ENCODE measurements at regions not wholly inside any gene's neighbourhood (a gene's known extent, or its start where the extent isn't known, plus 50 kb on each side); places are given as distances from the start of the nearest gene placed in this dataset.

- no peak for DNase-seq (ENCODE audit: low read depth)
Observed at GRCh38 chr2:134080386-134081089, 173.3 kb upstream of the MGAT5 start.

GRCh38 chr2:134081238-134081938 lies 172.5 kb upstream of the MGAT5 start:
- no peak for DNase-seq (ENCODE audit: low read depth)

DNA sequence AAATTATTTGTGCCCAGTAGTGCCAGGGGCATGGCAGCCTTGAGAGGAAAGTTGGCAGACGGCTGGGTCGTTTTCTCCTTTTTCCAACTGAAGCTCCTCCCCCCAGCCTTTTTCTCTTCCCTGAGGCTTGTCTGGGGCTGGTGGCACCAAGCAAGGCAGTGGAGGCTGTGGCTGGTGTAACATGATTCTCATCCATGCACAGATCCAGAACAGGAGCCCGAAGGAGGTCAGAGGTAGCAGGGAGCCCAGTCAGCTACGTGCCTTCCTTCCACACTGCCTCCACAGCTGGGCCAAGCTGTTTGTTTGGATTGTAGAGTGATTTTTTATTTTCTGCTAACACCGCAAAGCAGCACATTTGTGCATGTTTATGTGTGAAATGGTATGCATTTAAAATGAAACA lies 170.3 kb upstream of the MGAT5 start:
- DNase-seq (ENCODE audit: low read depth) = no peak

DNA sequence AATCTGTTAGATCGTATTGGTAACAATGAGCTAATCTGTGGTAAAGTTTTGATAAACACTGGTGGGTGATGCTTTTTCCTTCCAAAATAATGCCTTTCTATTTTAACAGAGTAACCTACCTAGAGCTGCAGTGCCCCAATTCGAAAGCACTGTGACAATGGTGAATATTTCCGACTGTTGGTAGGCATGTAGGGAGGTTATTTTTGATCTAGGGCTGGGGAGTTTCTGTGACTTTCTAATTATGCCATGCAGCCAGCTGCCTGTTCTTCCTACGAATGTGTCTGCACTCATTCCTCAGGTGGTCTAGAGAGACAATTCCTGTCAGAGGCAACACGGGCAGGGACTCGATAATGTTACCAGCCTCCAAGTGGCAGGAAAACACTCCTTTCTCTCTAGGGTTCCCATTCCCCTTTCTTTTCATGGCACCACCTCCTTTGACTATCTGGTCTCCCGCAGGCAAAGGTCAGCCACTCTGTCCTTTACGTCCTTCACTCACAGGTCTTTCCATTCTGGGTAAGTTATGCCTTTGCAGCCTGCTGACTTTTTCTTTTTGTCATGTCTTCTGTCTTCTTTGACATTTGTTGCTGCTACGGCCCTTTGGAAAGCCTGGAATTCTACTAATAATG lies 167.2 kb upstream of the MGAT5 start:
- no peak for DNase-seq (ENCODE audit: low read depth)

DNA sequence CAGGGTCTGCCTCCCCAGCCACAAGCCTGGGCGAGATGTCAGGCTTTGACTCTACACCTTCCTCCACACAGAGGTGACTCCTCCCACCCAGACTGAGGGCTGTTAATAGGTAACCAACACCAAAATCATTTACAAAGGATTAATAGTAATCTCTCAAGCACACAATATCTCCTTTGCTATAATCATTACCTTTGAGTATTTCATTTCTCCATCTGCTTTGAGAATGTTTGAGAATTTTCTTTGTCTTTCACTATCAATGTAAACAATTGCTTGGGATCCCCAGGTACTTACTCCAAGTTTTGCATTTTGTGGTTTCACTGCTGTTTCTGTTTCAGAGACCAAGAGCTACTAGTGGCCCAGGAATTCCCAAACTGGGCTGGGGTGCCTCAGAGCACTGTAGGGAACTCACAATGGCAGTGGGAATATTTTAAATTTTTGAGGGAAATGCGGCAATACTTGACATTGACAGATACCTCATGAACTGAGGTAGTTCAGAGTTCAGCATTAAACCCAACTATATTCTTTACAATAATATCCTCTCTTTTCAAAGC lies 166.4 kb upstream of the MGAT5 start:
- no peak for DNase-seq (ENCODE audit: low read depth)

DNA sequence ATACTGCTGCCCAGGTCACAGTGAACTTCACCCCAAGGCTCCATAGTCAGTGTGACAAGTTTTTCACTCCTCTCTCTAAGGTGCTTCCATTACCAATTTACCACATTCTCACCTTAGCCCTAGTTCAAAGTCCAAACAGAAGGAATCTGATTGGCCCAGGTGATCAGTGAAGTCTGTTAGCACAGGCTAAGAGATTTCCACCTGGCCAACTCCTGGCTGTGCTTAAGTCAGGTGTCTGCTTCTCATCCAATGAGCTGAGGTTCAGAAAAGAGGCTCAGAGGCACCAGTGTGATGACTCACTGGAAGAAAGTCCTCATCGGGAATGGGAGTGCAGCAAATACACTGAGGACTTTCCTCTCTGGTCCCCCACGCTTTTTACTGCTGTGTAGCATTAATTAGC lies 164.4 kb upstream of the MGAT5 start:
- DNase-seq (ENCODE audit: low read depth) = no peak

DNA sequence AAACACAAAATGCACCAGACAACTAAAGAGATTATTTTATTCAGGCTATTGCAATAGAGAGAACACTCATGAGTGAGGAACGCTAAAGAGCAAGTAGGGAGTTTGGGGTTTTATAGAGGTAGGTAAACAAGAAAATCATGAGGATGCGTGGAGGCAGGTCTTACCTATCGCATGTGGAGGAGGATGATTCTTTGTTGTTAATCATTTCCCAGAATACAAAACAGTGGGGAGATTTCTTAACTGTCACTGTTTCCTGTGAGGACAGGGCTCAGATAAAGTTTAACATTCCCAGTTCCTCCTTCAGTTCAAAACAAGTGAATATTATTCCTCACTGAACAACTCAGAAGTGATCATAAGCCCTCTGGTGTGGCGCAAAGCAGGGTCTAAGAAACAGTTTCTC lies 156.1 kb upstream of the MGAT5 start:
- DNase-seq (ENCODE audit: low read depth) = no peak

GRCh38 chr2:134098321-134098720 lies 155.6 kb upstream of the MGAT5 start:
- DNase-seq (ENCODE audit: low read depth) = no peak

DNA sequence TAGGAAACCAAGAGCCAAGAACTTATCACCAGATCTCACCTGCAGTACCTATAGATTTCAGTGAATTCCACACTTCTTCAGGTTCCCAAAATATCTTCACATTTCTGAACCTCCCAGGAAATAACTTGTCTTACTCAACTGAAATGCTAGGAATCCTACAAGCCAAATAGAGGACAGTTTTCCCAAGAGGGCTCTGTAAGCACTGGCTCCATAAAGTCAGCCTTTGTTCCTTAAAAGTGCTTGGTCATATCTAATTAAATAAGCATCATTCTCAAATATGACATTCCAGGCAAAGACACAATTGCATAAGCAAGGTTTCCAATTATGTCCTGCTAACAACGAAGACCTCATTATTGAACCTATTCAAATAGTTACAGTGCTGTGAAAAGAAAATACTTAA lies 154.6 kb upstream of the MGAT5 start:
- no peak for DNase-seq (ENCODE audit: low read depth)

- no peak for DNase-seq (ENCODE audit: low read depth)
Observed at GRCh38 chr2:134103196-134103595, 150.7 kb upstream of the MGAT5 start.

GRCh38 chr2:134104754-134105153 lies 149.1 kb upstream of the MGAT5 start:
- DNase-seq (ENCODE audit: low read depth) = no peak

DNA sequence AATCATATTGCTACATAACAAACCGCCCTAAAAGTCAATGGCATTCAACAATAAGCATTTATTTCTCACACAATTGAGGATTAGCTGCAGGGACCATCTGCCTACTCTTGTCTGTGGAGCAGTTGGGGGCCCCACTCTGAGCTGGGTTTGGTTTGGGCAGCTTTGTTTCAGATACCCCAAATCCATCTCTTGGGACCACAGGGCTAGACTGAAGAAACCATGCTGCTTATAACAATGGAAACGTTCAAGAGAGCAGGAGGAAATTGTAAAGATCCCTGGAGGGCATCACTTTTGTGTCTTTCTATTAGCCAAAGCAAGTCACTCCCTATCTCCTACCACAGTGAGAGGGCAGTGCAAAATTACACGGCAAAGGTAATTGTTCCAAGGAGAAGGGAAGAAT lies 146.5 kb upstream of the MGAT5 start:
- no peak for DNase-seq (ENCODE audit: low read depth)

DNA sequence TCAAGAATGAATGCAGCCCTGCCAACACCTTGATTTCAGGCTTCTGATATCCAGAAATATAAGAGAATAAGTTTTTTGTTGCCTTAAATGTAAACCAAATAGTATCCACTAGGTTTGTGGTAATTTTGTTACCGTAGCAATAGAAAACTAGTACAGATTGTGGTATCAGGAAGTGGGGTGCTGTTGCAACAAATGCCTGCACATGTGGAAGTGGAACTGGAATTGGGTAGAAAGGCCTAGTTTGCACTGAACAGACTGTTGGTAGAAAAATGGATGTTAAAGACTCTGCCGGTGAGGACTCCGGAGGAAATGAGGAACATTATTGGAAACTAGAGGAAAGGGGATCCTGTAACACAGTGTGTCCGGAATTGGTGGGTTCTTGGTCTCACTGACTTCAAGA lies 145.8 kb upstream of the MGAT5 start:
- DNase-seq (ENCODE audit: low read depth) = no peak

- DNase-seq (ENCODE audit: low read depth) = no peak
Observed at GRCh38 chr2:134109246-134109645, 144.6 kb upstream of the MGAT5 start.

- no peak for DNase-seq (ENCODE audit: low read depth)
Observed at GRCh38 chr2:134109725-134110124, 144.1 kb upstream of the MGAT5 start.

DNA sequence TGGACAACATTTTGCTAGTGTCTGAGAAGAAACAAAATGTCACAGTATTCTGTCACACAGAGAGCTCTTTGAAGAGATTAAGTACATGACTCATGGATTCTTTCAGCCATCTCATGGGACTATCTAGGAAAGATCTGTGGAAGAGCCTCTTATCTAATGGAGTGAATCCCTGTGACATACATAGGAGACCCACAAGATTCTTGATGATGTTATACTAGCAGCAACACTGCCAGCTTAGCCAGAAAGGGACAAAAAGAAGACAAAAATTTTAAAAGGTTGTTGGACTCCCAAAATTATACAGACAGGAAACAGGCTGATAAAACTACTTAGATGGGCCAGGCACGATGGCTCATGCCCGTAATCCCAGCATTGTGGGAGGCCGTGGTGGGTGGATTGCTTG lies 143.3 kb upstream of the MGAT5 start:
- no peak for DNase-seq (ENCODE audit: low read depth)

- DNase-seq (ENCODE audit: low read depth) = no peak
Observed at GRCh38 chr2:134117676-134118075, 136.2 kb upstream of the MGAT5 start.

DNA sequence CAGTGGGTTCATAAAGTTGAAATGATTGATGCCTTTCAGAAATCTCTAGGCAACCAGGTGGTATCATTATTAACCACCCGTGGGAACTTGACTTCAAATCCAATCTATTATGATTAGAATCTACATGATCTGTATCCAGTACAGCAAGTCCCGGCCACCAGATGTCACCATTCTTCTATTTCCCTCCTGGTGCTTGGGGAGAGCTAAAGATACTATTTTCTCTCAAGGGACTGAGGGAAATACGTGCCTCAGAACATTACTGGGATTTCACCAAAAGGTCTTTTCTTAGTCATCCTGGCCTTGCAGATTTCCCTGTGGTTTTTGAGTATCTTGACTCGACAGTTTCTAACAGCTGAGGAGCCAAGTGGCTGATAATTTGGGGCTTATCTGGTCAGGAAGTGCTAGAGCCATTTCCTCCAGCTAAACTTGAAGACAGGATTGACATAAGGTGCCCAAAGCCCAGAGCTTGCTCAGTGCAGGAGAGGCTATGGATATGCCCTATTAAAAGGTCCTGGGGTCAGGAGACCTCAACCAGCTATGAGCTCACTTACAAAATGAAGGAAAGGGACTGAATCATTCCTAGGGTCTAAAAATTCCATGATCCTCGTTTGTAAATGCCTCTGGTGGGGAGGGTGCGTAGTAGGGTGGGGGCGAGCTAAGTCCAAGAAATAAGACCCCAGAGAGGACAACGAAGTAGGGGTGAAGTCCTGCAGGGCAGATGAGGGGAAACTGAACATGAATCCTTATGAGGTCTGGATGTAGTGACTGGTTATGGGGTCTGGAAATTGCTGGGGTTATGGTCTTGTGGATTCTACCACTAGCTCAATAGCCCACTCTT lies 135.4 kb upstream of the MGAT5 start:
- peak; percentile 71 for DNase-seq (ENCODE audit: low read depth)

GRCh38 chr2:134119117-134119712 lies 134.7 kb upstream of the MGAT5 start:
- no peak for DNase-seq (ENCODE audit: low read depth)

DNA sequence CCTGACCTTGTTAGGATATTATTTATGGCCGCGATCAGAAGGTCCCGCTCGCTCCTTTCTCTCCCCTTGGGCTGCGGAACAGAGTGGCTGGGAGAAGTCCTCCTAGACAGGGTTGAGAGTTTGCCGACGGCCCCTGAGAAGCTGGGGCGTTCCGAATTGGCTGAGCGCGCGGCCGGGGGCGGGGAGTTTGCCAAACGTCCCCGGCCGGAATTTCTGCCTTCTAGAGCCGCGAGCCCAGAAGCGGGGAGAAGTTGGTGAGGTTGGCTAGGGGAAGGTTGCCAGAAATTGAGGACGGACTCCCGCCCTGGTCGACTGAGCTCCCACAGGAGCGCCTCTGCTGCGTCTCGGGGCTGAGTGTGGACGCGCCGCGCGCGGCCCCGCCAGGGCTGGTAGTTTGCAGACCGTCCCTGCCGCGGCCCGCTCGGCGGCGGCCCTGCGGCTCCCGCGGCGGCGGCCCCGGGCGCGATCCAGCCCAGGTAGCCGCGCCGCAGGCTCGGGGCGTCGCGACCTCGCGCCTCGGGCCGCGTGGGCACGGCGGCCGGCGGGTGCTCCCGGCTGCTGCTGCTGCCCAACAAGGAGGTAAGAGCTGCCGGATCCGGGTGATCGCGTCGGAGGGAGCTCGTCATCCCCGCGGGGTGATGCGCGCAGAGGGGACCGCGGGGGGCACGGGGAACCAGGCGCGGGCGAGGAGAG lies 134.0 kb upstream of the MGAT5 start:
- peak; percentile 72 for DNase-seq (ENCODE audit: low read depth)

- no peak for DNase-seq (ENCODE audit: low read depth)
Observed at GRCh38 chr2:134120406-134120732, 133.5 kb upstream of the MGAT5 start.
